ENCODE measurements at regions not wholly inside any gene's neighbourhood (a gene's known extent, or its start where the extent isn't known, plus 50 kb on each side); places are given as distances from the start of the nearest gene placed in this dataset.

DNA sequence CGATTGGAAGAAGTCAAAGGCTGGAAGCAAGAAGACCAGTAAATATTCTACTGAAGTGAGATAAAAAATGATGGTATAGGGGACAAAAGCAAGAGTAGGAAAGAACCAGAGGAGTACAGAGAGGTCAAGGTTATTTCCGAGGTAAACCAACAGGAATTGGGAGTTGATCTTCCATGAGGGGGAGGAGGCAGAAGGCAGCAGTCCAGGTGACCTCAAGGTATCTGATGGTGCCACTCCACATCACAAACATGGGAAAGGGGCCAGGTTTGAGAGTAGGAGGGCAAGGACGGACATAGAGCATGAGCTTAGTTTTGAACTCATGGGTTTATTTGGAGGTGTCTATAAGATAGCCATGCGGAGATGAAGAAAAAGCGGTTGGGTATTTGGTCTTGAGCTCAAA is 79.4 kb upstream of the CDYL2 start:
- no peaks in the 10 kb centered on the region for H3K9me3 ChIP-seq
- H3K4me2 ChIP-seq = no peak overlapping the region
- no peaks in the 10 kb centered on the region for H3K36me3 ChIP-seq (replicated peaks in 1 of 2; ENCODE audit: control insufficient read depth in 1 of 2, insufficient read depth in 2 of 2, low read length in 1 of 2)
- H4K20me1 ChIP-seq (ENCODE audit: insufficient read depth) = no peaks in the 10 kb centered on the region
- H3K79me2 ChIP-seq (ENCODE audit: insufficient read depth) = no peaks in the 10 kb centered on the region
- H3F3A ChIP-seq (replicated peaks; ENCODE audit: insufficient read depth) = no peaks in the 10 kb centered on the region
- TF ChIP-seq TEAD4 (IDR thresholded peaks at IDR 0.05; ENCODE audit: borderline replicate concordance, insufficient read depth) (no peak), ELF1 (IDR thresholded peaks at IDR 0.05) (no peak), FOXM1 (IDR thresholded peaks at IDR 0.05; ENCODE audit: low read depth) (no peak), RXRA (IDR thresholded peaks at IDR 0.05; ENCODE audit: borderline replicate concordance, low read depth) (no peak), YY1 (IDR thresholded peaks at IDR 0.05; ENCODE audit: low read depth) (no peak), MEF2A (IDR thresholded peaks at IDR 0.05; ENCODE audit: borderline replicate concordance, low read depth) (no peak), FOSL2 (IDR thresholded peaks at IDR 0.05; ENCODE audit: borderline replicate concordance, low read depth) (no peak), GATA2 (CRISPR knock-in tag; IDR thresholded peaks at IDR 0.05) (no peak), CHD2 (IDR thresholded peaks at IDR 0.05; ENCODE audit: low read length, partially characterized antibody) (no peak), EP300 (IDR thresholded peaks at IDR 0.05; ENCODE audit: borderline replicate concordance in 1 of 2, low read depth in 1 of 2, low read length in 1 of 2) (no peak), SIN3A (IDR thresholded peaks at IDR 0.05; ENCODE audit: borderline replicate concordance, low read depth, low read length) (no peak), TAF1 (IDR thresholded peaks at IDR 0.05; ENCODE audit: borderline replicate concordance, low read depth, low read length) (no peak)
- TF ChIP-seq, protein P1, sequence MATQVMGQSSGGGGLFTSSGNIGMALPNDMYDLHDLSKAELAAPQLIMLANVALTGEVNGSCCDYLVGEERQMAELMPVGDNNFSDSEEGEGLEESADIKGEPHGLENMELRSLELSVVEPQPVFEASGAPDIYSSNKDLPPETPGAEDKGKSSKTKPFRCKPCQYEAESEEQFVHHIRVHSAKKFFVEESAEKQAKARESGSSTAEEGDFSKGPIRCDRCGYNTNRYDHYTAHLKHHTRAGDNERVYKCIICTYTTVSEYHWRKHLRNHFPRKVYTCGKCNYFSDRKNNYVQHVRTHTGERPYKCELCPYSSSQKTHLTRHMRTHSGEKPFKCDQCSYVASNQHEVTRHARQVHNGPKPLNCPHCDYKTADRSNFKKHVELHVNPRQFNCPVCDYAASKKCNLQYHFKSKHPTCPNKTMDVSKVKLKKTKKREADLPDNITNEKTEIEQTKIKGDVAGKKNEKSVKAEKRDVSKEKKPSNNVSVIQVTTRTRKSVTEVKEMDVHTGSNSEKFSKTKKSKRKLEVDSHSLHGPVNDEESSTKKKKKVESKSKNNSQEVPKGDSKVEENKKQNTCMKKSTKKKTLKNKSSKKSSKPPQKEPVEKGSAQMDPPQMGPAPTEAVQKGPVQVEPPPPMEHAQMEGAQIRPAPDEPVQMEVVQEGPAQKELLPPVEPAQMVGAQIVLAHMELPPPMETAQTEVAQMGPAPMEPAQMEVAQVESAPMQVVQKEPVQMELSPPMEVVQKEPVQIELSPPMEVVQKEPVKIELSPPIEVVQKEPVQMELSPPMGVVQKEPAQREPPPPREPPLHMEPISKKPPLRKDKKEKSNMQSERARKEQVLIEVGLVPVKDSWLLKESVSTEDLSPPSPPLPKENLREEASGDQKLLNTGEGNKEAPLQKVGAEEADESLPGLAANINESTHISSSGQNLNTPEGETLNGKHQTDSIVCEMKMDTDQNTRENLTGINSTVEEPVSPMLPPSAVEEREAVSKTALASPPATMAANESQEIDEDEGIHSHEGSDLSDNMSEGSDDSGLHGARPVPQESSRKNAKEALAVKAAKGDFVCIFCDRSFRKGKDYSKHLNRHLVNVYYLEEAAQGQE (IDR thresholded peaks at IDR 0.05; ENCODE audit: low read depth, low read length) = no peak
- TF ChIP-seq, protein P2, sequence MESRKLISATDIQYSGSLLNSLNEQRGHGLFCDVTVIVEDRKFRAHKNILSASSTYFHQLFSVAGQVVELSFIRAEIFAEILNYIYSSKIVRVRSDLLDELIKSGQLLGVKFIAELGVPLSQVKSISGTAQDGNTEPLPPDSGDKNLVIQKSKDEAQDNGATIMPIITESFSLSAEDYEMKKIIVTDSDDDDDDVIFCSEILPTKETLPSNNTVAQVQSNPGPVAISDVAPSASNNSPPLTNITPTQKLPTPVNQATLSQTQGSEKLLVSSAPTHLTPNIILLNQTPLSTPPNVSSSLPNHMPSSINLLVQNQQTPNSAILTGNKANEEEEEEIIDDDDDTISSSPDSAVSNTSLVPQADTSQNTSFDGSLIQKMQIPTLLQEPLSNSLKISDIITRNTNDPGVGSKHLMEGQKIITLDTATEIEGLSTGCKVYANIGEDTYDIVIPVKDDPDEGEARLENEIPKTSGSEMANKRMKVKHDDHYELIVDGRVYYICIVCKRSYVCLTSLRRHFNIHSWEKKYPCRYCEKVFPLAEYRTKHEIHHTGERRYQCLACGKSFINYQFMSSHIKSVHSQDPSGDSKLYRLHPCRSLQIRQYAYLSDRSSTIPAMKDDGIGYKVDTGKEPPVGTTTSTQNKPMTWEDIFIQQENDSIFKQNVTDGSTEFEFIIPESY (IDR thresholded peaks at IDR 0.05; ENCODE audit: borderline replicate concordance, low read depth) = no peak
- H3K9ac ChIP-seq = no peak overlapping the region
- no peak overlapping the region for H2AFZ ChIP-seq (ENCODE audit: low read depth)
- no peak overlapping the region for H3K27ac ChIP-seq (ENCODE audit: low read depth in 2 of 2, low read length in 1 of 2)
- no peaks in the 10 kb centered on the region for H3K4me1 ChIP-seq (ENCODE audit: control insufficient read depth in 1 of 2, insufficient read depth in 2 of 2, low read depth in 1 of 2, low read length in 1 of 2)
- no peaks in the 10 kb centered on the region for H3K27me3 ChIP-seq (ENCODE audit: insufficient read depth)
- no peak for DNase-seq
- no peaks in the 10 kb centered on the region; the same call in 1 of the 2 replicates for H3K9me2 ChIP-seq
- ChIA-PET POLR2A (no interaction called here), CTCF (interaction anchor here (0.6 kb wide), 1 partner anchor 245 kb away, joined by 3 read pairs; no protein-coding TSS in a partner anchor)
- WGBS (ENCODE audit: low lambda C conversion rate) = 36% methylated on average over 5 of the region's 5 CpGs
- H3K4me3 ChIP-seq (ENCODE audit: low read depth in 2 of 2, low read length in 1 of 2) = no peak overlapping the region
